H9 (cell line): ENCODE measurements at regions not wholly inside any gene's neighbourhood (a gene's known extent, or its start where the extent isn't known, plus 50 kb on each side); places are given as distances from the start of the nearest gene placed in this dataset.

ENCODE experiments used
- DNase-seq: peaks from one replicate; pipeline ENCODE4 v3.0.0-alpha.2; 2017
- H2AFZ ChIP-seq: one replicate; pipeline ENCODE4 v1.6.1; 2013; ENCODE audit warnings: mild to moderate bottlenecking, low read length, control low read depth, moderate library complexity
- H2AK5ac ChIP-seq: 2 replicates; pipeline ENCODE4 v1.6.1; 2013; ENCODE audit warnings: low read length, control low read depth, mixed read lengths; ENCODE audit not compliant: insufficient read length
- H2BK120ac ChIP-seq: one replicate; pipeline ENCODE4 v1.6.1; 2013; ENCODE audit warnings: low read depth, mild to moderate bottlenecking, low read length, control low read depth, inconsistent platforms; ENCODE audit not compliant: poor library complexity, severe bottlenecking
- H2BK12ac ChIP-seq: 2 replicates; pipeline ENCODE4 v1.6.1; 2013; ENCODE audit warnings: low read length, control low read depth, mixed read lengths, low read depth; ENCODE audit not compliant: insufficient read length
- H2BK15ac ChIP-seq: 2 replicates; pipeline ENCODE4 v1.6.1; 2013; ENCODE audit warnings: low read depth, low read length, control low read depth
- H2BK20ac ChIP-seq: one replicate; pipeline ENCODE4 v1.6.1; 2013; ENCODE audit warnings: low read depth, mild to moderate bottlenecking, low read length, control low read depth, inconsistent platforms; ENCODE audit not compliant: poor library complexity, severe bottlenecking
- H2BK5ac ChIP-seq: 2 replicates; pipeline ENCODE4 v1.6.1; 2013; ENCODE audit warnings: low read length, control low read depth, mixed read lengths; ENCODE audit not compliant: insufficient read length
- H3K14ac ChIP-seq: 2 replicates; pipeline ENCODE4 v1.6.1; 2013; ENCODE audit warnings: low read length, control low read depth; ENCODE audit not compliant: insufficient read depth
- H3K18ac ChIP-seq: 2 replicates; pipeline ENCODE4 v1.6.1; 2013; ENCODE audit warnings: low read depth, mild to moderate bottlenecking, mixed read lengths, low read length, control low read depth; ENCODE audit not compliant: insufficient read length
- H3K23ac ChIP-seq: 2 replicates; pipeline ENCODE4 v1.6.1; 2013; ENCODE audit warnings: low read length, control low read depth, mixed read lengths, low read depth; ENCODE audit not compliant: insufficient read length
- H3K23me2 ChIP-seq: 2 replicates; pipeline ENCODE4 v1.6.1; 2013; ENCODE audit warnings: low read depth, mild to moderate bottlenecking, mixed read lengths, low read length, control low read depth; ENCODE audit not compliant: insufficient read length, poor library complexity, severe bottlenecking
- H3K27ac ChIP-seq: 2 replicates; pipeline ENCODE4 v1.5.1; 2013; ENCODE audit warnings: low read length, control low read depth, mixed read lengths, low read depth; ENCODE audit not compliant: insufficient read length
- H3K27me3 ChIP-seq: 2 replicates; pipeline ENCODE4 v1.6.1; 2013; ENCODE audit warnings: low read length, control low read depth, inconsistent platforms; ENCODE audit not compliant: insufficient read depth
- H3K4ac ChIP-seq: 2 replicates; pipeline ENCODE4 v1.6.1; 2013; ENCODE audit warnings: low read depth, mild to moderate bottlenecking, control low read depth, inconsistent platforms, low read length, moderate library complexity
- H3K4me1 ChIP-seq: 2 replicates; pipeline ENCODE4 v1.6.1; 2013; ENCODE audit warnings: low read length, control low read depth, inconsistent platforms; ENCODE audit not compliant: insufficient read depth
- H3K4me2 ChIP-seq: 2 replicates; pipeline ENCODE4 v1.6.1; 2013; ENCODE audit warnings: low read length, control low read depth, mixed read lengths; ENCODE audit not compliant: insufficient read length, insufficient read depth
- H3K56ac ChIP-seq: 2 replicates; pipeline ENCODE4 v1.6.1; 2013; ENCODE audit warnings: low read depth, mild to moderate bottlenecking, mixed read lengths, low read length, control low read depth; ENCODE audit not compliant: insufficient read length
- H3K79me1 ChIP-seq: 2 replicates; pipeline ENCODE4 v1.6.1; 2013; ENCODE audit warnings: low read depth, mild to moderate bottlenecking, moderate library complexity, low read length, control low read depth, inconsistent platforms; ENCODE audit not compliant: insufficient read depth, poor library complexity, severe bottlenecking
- H3K79me2 ChIP-seq: 2 replicates; pipeline ENCODE4 v1.6.1; 2013; ENCODE audit warnings: low read length, control low read depth, inconsistent platforms; ENCODE audit not compliant: insufficient read depth
- H3K9ac ChIP-seq: 2 replicates; pipeline ENCODE4 v1.6.1; 2013; ENCODE audit warnings: low read length, control low read depth, mixed read lengths; ENCODE audit not compliant: insufficient read length; ENCODE audit errors: extremely low read depth
- H3K9me3 ChIP-seq: one replicate; pipeline ENCODE4 v1.6.1; 2013; ENCODE audit warnings: low read depth, low read length, inconsistent platforms; ENCODE audit not compliant: control insufficient read depth
- H3T11ph ChIP-seq: one replicate; pipeline ENCODE4 v1.6.1; 2013; ENCODE audit warnings: mild to moderate bottlenecking, low read length, control low read depth, inconsistent platforms
- H4K20me1 ChIP-seq: one replicate; pipeline ENCODE4 v1.6.1; 2013; ENCODE audit not compliant: control insufficient read depth, insufficient read length, insufficient read depth
- H4K5ac ChIP-seq: 2 replicates; pipeline ENCODE4 v1.6.1; 2013; ENCODE audit warnings: low read depth, mild to moderate bottlenecking, mixed read lengths, low read length, control low read depth; ENCODE audit not compliant: insufficient read length
- H4K8ac ChIP-seq: replicated peaks from 2 replicates; pipeline ENCODE4 v1.6.1; 2013; ENCODE audit warnings: low read length, control low read depth, mixed read lengths, low read depth; ENCODE audit not compliant: insufficient read length
- H4K91ac ChIP-seq: 2 replicates; pipeline ENCODE4 v1.6.1; 2013; ENCODE audit warnings: low read depth, mild to moderate bottlenecking, moderate library complexity, mixed read lengths, low read length, control low read depth; ENCODE audit not compliant: insufficient read length
- H3K27ac Mint-ChIP-seq, 3 experiments: 2 replicates in 2 of 3; 3 replicates in 1 of 3; pipeline ENCODE4 v1.8.0; 2020 to 2021; ENCODE audit warnings: mixed read lengths in 3 of 3, mild to moderate bottlenecking in 1 of 3, moderate library complexity in 1 of 3
- H3K27me3 Mint-ChIP-seq: 2 replicates; pipeline ENCODE4 v1.8.0; 2021; ENCODE audit warnings: low read depth, mild to moderate bottlenecking, moderate library complexity, mixed read lengths
- H3K36me3 Mint-ChIP-seq, 3 experiments: 2 replicates in 2 of 3; 3 replicates in 1 of 3; pipeline ENCODE4 v1.8.0; 2020 to 2021; ENCODE audit warnings: low read depth in 3 of 3, mixed read lengths in 3 of 3; ENCODE audit not compliant: insufficient read depth in 1 of 3
- H3K4me1 Mint-ChIP-seq, 2 experiments: 2 replicates each; pipeline ENCODE4 v1.8.0; 2020; ENCODE audit warnings: mixed read lengths in 2 of 2
- H3K4me3 Mint-ChIP-seq, 2 experiments: 2 replicates in 1 of 2; 3 replicates in 1 of 2; pipeline ENCODE4 v1.8.0; 2020 to 2021; ENCODE audit warnings: mild to moderate bottlenecking in 2 of 2, mixed read lengths in 2 of 2, moderate library complexity in 1 of 2
- H3K9me3 Mint-ChIP-seq, 2 experiments: 2 replicates in 1 of 2; 3 replicates in 1 of 2; pipeline ENCODE4 v1.8.0; 2020; ENCODE audit warnings: mild to moderate bottlenecking in 2 of 2, mixed read lengths in 2 of 2, moderate library complexity in 1 of 2
- CTCF ChIP-seq: fragments of 200-600 bp; sonication (generic); conservative IDR thresholded peaks from 3 replicates; pipeline ENCODE4 v1.8.0; 2021; ENCODE audit warnings: antibody characterized with exemption, mild to moderate bottlenecking
- WGBS: extraction: QIAGEN DNeasy Blood & Tissue Kit; methylation state at CpG from one replicate; pipeline ENCODE4 v1.1.7; 2013; ENCODE audit warnings: missing lambda C conversion rate, low lambda C conversion rate, mixed read lengths; ENCODE audit not compliant: insufficient read length; ENCODE audit errors: extremely low coverage; 5-methylcytosine and 5-hydroxymethylcytosine counted together

GRCh38 chr10:25828475-25828874, 105.6 kb upstream of the MYO3A start:
- Histone ChIP-seq H3K9me3 (no peaks in the 10 kb centered on the region), H3K27me3 (no peaks in the 10 kb centered on the region), H3K79me1 (no peaks in the 10 kb centered on the region), H3K79me2 (no peaks in the 10 kb centered on the region), H2AK5ac (no peak overlapping the region), H2BK120ac (no peak overlapping the region), H4K5ac (no peak overlapping the region), H3K14ac (no peak overlapping the region), H4K8ac (no peak overlapping the region), H4K91ac (no peak overlapping the region), H2BK15ac (no peak overlapping the region), H2AFZ (no peak overlapping the region), H3T11ph (no peak overlapping the region), H3K56ac (no peak overlapping the region), H3K23me2 (no peaks in the 10 kb centered on the region), H3K23ac (no peak overlapping the region), H3K4me1 (no peaks in the 10 kb centered on the region), H2BK20ac (no peak overlapping the region), H3K4me2 (no peak overlapping the region), H3K27ac (no peak overlapping the region), H3K9ac (no peak overlapping the region), H3K18ac (no peak overlapping the region), H2BK12ac (no peak overlapping the region), H4K20me1 (no peaks in the 10 kb centered on the region), H2BK5ac (no peak overlapping the region), H3K4ac (no peak overlapping the region)
- no peaks in the 10 kb centered on the region for H3K9me3 Mint-ChIP-seq
- peak overlapping the region in 1 of 3 experiments; percentile 45; a peak in 1 of 7 replicates for H3K27ac Mint-ChIP-seq
- no peak for TF ChIP-seq CTCF
- DNase-seq = no peak
- no peak overlapping the region for H3K4me3 Mint-ChIP-seq
- H3K4me1 Mint-ChIP-seq = peaks cover 16 to 30% of the 10 kb centered on the region in 2 experiments
- WGBS = no CpG with 5 or more reads among the region's 4 CpGs
- no peaks in the 10 kb centered on the region for H3K27me3 Mint-ChIP-seq
- no peaks in the 10 kb centered on the region for H3K36me3 Mint-ChIP-seq
